IPS DF 4.7 (cell line): ENCODE measurements at regions not wholly inside any gene's neighbourhood (a gene's known extent, or its start where the extent isn't known, plus 50 kb on each side); places are given as distances from the start of the nearest gene placed in this dataset.
"Not testable (repeated sequence)": the region's sequence is repeated elsewhere in the genome, so short reads cannot be mapped to it uniquely, and the experiment has no call there.

ENCODE experiments used
- DNase-seq: peaks from one replicate; pipeline ENCODE4 v3.0.0-alpha.2; 2013; ENCODE audit warnings: low spot score; ENCODE audit errors: extremely low read depth

- no peak for DNase-seq
These were observed 50.9 kb upstream of the PDE1A start for GRCh38 chr2:182477774-182478173.

DNA sequence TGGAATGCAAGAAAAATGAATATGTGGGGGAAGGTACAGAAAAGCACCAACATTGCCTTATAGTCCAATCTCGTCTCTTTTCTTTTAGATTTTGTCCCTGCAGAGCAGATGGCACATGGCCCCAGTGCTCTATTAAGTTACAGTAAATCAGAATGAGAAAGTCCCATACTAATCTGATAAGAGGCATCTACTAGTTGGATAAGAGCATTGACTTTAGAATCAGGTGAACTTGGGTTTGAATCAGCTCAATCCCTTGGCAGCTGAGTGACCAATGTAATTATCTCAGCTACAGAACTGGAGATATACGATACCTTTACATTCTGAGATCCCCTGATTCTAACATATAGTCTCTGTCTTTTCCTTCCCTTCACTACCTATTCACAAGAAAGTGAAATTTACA lies 54.8 kb upstream of the PDE1A start:
- no peak for DNase-seq

- no peak for DNase-seq
These were observed 55.7 kb upstream of the PDE1A start for GRCh38 chr2:182482511-182482910.

- no peak for DNase-seq
These were observed 69.8 kb upstream of the PDE1A start for GRCh38 chr2:182496596-182496995.

GRCh38 chr2:182499706-182500470 lies 73.1 kb upstream of the PDE1A start:
- DNase-seq, result no peak

DNA sequence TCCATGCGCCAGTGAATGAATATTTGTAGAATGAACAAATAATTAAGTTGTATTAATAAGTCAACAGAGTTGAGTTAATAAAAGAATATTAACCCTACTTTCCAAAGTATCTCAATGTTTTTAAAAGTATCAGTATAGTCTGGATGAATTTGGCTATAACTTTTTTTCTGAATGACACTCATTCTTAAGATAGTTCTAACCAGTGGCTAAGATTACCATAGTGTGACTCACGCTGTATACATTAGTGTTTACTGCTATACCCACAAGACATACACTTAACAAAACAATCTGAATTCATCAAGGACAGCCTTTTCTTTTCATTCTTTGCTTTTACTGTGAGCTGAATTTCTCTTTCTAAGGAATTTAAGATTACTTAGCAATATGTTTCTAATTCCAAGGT lies 77.0 kb upstream of the PDE1A start:
- DNase-seq, result no peak

DNA sequence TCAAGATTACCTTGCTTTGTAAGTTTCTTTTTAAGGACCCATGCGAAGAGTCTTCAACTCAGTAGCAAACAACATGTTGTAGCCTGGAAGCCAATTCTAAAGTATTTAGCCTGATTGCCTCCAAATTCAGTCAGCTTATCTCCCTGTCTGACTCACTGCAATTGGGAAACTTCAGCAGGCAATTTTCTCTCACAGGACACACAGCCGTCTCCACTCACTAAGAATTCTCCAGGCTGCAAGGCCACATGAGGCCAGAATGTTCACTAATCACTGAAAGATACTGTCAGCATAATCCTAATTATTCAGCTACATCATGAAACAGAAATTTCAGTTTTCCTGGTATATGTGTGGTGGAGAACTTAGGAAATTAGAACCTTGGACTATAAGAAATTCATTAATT lies 78.1 kb upstream of the PDE1A start:
- DNase-seq, result no peak

DNA sequence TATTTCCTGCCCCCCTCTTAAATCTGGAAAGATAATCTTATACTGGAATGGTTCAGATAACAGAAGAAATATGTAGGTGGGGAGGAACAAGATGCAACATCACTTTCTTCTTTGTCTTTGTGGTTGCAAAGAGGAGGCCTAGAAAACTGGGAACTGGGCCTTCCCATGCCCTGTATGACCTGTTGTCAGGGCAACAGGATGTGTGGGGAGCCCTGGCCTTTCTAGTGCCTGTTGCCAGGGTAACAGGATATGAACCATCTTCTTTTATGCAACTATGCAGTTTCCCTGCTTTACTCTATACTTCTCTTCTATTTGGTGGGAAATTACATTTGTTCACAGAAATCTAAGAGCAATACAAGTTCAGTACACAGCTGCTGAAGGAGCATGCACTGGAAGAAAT lies 79.8 kb upstream of the PDE1A start:
- no peak for DNase-seq

- not testable (repeated sequence) for DNase-seq
These were observed 81.7 kb upstream of the PDE1A start for GRCh38 chr2:182508583-182508982.

GRCh38 chr2:182509216-182509615 lies 82.4 kb upstream of the PDE1A start:
- no peak for DNase-seq

- DNase-seq, result no peak
These were observed 94.9 kb upstream of the PDE1A start for GRCh38 chr2:182521453-182522404.

DNA sequence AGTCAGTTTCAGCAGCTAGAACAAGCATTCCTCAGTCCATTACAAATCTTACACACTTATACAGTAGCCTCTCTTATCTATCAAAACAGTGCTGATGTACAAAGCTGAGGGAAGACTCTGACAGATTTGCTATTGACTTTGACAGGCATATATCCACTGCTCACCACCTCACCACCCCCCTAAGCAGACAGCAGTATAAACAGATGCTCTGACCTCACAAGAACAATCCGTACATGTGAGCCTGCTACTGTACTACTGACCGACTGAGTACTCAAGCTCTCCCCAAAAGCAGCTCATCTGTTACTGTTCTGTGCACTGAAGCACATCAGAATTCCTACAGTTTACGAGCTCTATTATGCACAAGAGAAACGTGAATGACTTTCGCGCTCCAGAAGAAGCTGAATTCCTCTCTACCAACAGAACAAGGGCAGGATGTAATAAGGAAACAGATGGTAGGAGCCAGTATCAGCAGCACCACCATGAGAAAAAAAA lies 95.6 kb upstream of the PDE1A start:
- DNase-seq, result no peak

DNA sequence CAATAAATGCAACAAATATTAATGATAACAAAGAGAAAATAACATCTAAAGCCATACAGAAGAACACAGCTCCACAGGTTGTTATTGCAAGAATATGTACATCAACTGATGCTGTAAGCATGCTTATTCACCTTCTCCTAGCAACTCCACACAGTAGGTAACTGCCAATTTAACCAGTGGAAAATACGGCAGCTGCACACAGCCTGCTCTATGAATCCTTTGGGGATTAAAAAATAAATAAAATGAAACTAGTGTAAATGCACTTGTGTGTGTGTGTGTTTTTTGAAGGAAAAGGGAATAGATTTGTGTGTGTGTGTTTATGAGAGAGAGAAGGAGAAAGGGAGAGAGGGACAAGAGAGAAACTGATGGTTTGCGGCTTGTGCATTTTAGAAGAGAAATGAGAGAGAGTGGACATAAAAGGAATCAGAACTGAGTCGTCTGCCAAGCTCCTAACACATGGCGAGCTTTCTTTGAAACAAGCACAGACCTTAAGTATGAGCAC lies 96.2 kb upstream of the PDE1A start:
- DNase-seq, result no peak

DNA sequence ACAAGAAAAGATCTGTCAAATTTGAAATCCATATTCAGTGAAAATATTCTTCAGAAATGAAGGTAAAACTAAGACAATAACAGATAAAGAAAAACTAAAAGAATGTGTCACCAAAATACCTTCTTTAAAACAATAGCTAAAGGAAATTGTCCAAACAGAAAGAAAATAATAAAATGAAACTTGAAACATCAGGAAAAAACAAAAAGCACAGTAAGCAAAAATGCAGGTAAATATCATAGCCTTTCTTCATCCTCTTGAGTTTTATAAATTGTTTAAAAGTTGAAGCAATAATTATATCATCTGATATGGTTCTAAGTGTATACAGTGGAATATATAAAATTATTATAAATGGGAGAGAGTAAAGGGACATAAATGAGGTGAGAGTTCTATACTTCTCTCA lies 103.8 kb upstream of the PDE1A start:
- no peak for DNase-seq

DNA sequence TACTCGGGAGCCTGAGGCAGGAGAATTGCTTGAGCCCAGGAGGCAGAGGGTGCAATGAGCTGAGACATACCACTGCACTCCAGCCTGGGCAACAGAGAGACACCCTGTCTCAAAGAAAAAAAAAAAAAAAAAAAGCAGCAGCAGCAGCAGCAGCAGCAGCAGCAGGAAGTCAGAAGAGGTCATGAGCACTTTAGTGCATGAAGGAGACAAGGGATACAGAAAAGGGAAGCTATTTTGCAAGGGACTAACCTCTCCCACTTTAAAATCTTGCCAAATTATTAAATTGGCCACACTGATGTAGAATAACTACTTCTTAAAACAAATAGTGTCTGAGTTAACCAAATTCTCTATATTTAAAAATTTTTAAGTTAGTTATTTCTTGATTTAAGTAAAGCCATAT lies 113.4 kb upstream of the PDE1A start:
- DNase-seq, result no peak

DNA sequence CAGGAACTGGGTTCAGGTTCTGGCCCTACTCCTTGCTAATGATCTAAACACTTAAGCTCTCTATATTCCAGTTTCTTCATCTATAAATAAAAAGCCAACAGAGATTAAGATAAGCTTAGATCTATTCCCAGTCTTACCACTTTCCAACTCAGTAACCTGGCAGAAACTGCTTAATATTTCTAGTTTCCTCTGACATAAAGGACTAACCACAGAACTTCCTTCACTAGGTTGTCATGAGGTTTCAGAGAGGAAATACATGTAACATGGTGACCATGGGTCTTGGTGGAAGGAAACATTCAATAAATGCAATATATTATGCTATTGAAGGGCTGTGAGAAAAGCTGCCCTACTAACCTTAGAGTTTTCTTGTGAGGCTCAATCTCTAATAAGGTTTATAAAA lies 114.4 kb upstream of the PDE1A start:
- no peak for DNase-seq

GRCh38 chr2:182542501-182543258 lies 115.8 kb upstream of the PDE1A start:
- DNase-seq, result no peak

DNA sequence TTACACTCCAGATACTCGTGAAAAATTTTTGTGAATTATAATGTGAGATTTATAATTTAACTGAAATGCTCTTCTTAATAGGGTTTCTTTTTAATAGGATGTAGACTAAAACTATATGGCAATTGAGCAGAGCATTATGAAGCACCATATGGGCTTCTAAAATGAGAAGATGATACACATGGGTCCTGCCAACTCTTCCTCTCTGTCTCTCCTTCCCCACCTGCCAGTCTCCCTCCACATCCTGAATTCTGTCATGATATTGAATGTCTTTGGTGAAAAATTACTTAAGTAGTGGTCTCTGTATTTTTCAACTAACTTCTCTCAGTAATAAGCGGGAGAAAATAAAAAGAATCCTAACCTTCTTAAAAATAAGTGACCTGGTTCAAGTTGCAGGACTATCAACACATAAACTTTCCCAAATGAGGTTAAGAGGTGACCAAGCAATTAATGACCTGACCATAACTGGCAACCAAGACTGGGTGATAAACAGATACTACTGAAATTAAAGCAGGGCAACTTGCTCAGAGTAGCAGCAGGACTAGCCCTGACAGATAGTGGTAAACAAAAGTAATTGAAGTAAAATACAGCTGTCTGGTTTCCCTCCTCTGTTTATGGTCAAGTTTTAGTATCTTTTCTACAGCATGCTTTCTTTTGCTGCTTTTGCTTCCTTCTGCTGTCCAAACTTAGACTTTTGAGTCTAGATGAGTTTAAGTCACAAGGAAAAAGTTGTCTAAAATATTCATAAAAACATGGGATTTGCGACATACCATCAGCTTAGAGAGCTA lies 117.1 kb upstream of the PDE1A start:
- no peak for DNase-seq

- DNase-seq, result no peak
These were observed 118.8 kb upstream of the PDE1A start for GRCh38 chr2:182545420-182546167.
